Gastroesophageal sphincter (tissue), 3 donors: ENCODE measurements at regions not wholly inside any gene's neighbourhood (a gene's known extent, or its start where the extent isn't known, plus 50 kb on each side); places are given as distances from the start of the nearest gene placed in this dataset.

Source experiments
- EP300 ChIP-seq: sonication (generic); formaldehyde crosslinking; IDR thresholded peaks from one replicate; pipeline ENCODE4 v1.6.1; 2017; ENCODE audit warnings: antibody characterized with exemption, mild to moderate bottlenecking
- POLR2AphosphoS5 ChIP-seq: sonication (generic); formaldehyde crosslinking; IDR thresholded peaks from one replicate; pipeline ENCODE4 v1.6.1; 2017; ENCODE audit warnings: antibody characterized with exemption
- TF ChIP-seq, protein P1 (sequence below), 4 experiments: fragments of 200-600 bp in 2 of 4; fragments of 450-650 bp in 2 of 4; sonication (generic) in 1 of 4; IDR thresholded peaks; one replicate each; pipeline ENCODE4 v1.5.1; 2017 to 2019; ENCODE audit warnings: antibody characterized with exemption in 4 of 4, mild to moderate bottlenecking in 2 of 4, moderate library complexity in 2 of 4

GRCh38 chr5:124806026-124806372 is 59.6 kb upstream of the ZNF608 start:
- TF ChIP-seq, protein P1, sequence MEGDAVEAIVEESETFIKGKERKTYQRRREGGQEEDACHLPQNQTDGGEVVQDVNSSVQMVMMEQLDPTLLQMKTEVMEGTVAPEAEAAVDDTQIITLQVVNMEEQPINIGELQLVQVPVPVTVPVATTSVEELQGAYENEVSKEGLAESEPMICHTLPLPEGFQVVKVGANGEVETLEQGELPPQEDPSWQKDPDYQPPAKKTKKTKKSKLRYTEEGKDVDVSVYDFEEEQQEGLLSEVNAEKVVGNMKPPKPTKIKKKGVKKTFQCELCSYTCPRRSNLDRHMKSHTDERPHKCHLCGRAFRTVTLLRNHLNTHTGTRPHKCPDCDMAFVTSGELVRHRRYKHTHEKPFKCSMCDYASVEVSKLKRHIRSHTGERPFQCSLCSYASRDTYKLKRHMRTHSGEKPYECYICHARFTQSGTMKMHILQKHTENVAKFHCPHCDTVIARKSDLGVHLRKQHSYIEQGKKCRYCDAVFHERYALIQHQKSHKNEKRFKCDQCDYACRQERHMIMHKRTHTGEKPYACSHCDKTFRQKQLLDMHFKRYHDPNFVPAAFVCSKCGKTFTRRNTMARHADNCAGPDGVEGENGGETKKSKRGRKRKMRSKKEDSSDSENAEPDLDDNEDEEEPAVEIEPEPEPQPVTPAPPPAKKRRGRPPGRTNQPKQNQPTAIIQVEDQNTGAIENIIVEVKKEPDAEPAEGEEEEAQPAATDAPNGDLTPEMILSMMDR (IDR thresholded peaks at IDR 0.05) = no peak
- TF ChIP-seq POLR2AphosphoS5 (no peak), EP300 (no peak)
